KMS-11 (cell line): ENCODE measurements at regions not wholly inside any gene's neighbourhood (a gene's known extent, or its start where the extent isn't known, plus 50 kb on each side); places are given as distances from the start of the nearest gene placed in this dataset.
"Not testable (repeated sequence)": the region's sequence is repeated elsewhere in the genome, so short reads cannot be mapped to it uniquely, and the experiment has no call there.

Experiments
- H2AFZ ChIP-seq: fragments of 200-600 bp; sonication (generic); 2 replicates; pipeline ENCODE4 v1.6.1; 2016; ENCODE audit warnings: antibody characterized with exemption, mixed run types, low read depth
- H3K27ac ChIP-seq: fragments of 200-600 bp; sonication (generic); 2 replicates; pipeline ENCODE4 v1.6.1; 2016; ENCODE audit warnings: mild to moderate bottlenecking, mixed run types
- H3K27me3 ChIP-seq: fragments of 200-600 bp; sonication (generic); 2 replicates; pipeline ENCODE4 v1.6.1; 2017; ENCODE audit warnings: mild to moderate bottlenecking, low read depth, mixed run types, moderate library complexity; ENCODE audit not compliant: insufficient read depth
- H3K36me3 ChIP-seq: fragments of 200-600 bp; sonication (generic); 2 replicates; pipeline ENCODE4 v1.6.1; 2017; ENCODE audit warnings: mild to moderate bottlenecking, mixed run types; ENCODE audit not compliant: insufficient read depth
- H3K4me1 ChIP-seq: fragments of 200-600 bp; sonication (generic); 2 replicates; pipeline ENCODE4 v1.6.1; 2016; ENCODE audit warnings: mild to moderate bottlenecking, low read depth, mixed run types; ENCODE audit not compliant: poor library complexity, severe bottlenecking
- H3K4me2 ChIP-seq: fragments of 200-600 bp; sonication (generic); 2 replicates; pipeline ENCODE4 v1.7.0; 2016; ENCODE audit warnings: mild to moderate bottlenecking, mixed run types
- H3K4me3 ChIP-seq: fragments of 200-600 bp; sonication (generic); IDR thresholded peaks from 2 replicates; pipeline ENCODE4 v1.6.1; 2017; ENCODE audit warnings: low read depth, low read length, mixed read lengths; ENCODE audit not compliant: insufficient read depth
- H3K79me2 ChIP-seq: fragments of 200-600 bp; sonication (generic); 2 replicates; pipeline ENCODE4 v1.6.1; 2016; ENCODE audit warnings: low read depth, mixed run types; ENCODE audit not compliant: insufficient read depth
- H3K9ac ChIP-seq: fragments of 200-600 bp; sonication (generic); 2 replicates; pipeline ENCODE4 v1.6.1; 2016; ENCODE audit warnings: mild to moderate bottlenecking, mixed run types
- H4K20me1 ChIP-seq: fragments of 200-600 bp; sonication (generic); 2 replicates; pipeline ENCODE4 v1.6.1; 2016; ENCODE audit warnings: mild to moderate bottlenecking, mixed run types; ENCODE audit not compliant: insufficient read depth
- TF ChIP-seq, protein P1 (sequence below): fragments of 200-600 bp; sonication (generic); conservative IDR thresholded peaks from 2 replicates; pipeline ENCODE4 v1.6.1; 2017; ENCODE audit warnings: low read depth, mild to moderate bottlenecking, antibody characterized with exemption, low read length, moderate library complexity, mixed read lengths

DNA sequence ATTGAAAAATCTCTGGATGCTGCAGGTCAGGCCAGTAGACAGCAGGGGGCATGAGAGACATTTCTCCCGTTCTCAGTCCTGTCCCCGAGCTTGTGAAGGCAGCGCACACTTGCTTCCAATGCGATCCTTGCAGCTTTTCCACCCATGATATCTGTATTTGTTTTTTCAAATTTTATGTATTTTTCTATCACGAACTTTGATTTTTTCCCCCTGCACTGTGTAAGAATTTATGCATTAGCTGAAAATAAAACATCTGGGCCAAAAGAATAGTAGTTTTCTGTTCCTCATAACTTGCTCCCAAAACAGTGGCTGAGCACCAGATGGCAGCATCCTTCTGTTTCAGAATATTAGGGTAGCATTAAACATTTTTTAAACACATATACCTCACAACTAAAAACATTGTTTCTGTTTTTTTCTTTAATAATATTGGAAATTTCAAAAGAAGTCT lies 90.9 kb upstream of the PABPC3 start:
- not testable (repeated sequence) for H3K9ac ChIP-seq, H3K4me3 ChIP-seq, H3K36me3 ChIP-seq, H3K27me3 ChIP-seq, H2AFZ ChIP-seq, H3K4me2 ChIP-seq, H3K27ac ChIP-seq, H3K4me1 ChIP-seq, H4K20me1 ChIP-seq, H3K79me2 ChIP-seq
- TF ChIP-seq, protein P1, sequence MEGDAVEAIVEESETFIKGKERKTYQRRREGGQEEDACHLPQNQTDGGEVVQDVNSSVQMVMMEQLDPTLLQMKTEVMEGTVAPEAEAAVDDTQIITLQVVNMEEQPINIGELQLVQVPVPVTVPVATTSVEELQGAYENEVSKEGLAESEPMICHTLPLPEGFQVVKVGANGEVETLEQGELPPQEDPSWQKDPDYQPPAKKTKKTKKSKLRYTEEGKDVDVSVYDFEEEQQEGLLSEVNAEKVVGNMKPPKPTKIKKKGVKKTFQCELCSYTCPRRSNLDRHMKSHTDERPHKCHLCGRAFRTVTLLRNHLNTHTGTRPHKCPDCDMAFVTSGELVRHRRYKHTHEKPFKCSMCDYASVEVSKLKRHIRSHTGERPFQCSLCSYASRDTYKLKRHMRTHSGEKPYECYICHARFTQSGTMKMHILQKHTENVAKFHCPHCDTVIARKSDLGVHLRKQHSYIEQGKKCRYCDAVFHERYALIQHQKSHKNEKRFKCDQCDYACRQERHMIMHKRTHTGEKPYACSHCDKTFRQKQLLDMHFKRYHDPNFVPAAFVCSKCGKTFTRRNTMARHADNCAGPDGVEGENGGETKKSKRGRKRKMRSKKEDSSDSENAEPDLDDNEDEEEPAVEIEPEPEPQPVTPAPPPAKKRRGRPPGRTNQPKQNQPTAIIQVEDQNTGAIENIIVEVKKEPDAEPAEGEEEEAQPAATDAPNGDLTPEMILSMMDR: peak; percentile 50

DNA sequence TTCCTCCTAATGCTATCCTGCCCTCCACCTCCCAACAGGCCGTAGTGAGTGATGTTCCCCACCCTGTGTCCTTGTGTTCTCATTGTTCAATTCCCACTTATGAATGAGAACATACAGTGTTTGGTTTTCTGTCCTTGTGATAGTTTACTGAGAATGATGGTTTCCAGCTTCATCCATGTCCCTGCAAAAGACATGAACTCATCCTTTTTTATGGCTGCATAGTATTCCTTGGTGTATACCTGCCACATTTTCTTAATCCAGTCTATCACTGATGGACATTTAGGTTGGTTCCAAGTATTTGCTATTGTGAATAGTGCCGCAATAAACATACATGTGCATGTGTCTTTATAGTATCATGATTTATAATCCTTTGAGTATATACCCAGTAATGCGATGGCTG lies 88.5 kb upstream of the PABPC3 start:
- H3K36me3 ChIP-seq, H3K27me3 ChIP-seq, H3K4me2 ChIP-seq, H3K9ac ChIP-seq, H3K4me3 ChIP-seq, H3K4me1 ChIP-seq, H4K20me1 ChIP-seq, H2AFZ ChIP-seq, H3K79me2 ChIP-seq, H3K27ac ChIP-seq: not testable (repeated sequence)

DNA sequence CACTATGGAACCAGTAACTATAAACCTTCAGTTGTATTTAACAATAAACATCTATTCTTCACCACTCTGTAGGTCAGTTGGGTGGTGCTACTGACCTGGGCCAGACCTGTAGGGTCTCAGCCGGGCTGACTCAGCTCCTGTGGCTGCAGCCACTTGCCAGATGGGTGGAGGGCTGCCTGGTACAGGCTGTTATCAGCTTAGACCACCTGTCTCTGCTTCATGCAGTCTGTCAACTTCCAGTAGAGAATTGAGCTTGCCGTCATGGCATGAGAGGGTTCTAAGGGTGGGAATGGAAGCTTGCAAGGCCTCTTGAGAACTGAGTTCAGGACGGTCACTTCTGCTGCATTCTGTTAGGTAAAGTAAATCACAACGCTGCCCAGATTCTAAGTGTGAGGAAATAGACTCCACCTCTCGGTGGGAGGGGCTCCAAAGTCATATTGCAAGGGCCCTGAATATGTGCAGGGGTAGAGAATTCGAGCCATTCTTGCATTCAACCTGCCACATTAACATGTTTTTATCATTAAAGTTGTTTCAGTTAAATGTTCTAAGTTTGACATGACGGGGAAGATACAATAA lies 81.5 kb upstream of the PABPC3 start:
- H2AFZ ChIP-seq, H3K4me3 ChIP-seq, H3K4me1 ChIP-seq: not testable (repeated sequence)

DNA sequence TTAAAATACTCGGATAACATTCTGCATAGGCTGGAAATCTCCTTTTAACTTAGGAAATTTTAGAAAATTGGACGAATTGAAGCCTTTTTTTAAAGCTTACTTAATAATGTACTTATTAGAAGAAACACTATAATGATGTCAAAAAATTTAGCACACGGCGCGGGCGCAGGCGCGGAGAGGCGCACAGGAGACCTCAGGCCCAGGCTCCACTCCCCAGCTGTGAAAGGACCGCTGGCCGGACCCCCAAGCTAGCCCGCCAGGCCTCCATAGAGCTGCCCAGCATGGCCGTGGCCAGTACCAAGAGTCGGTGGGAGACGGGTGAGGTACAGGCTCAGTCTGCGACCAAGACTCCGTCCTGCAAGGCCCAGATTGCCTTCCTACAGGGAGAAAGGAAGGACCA lies 78.8 kb upstream of the PABPC3 start:
- H3K79me2 ChIP-seq: not testable (repeated sequence)

More for the DNA sequence above, 81.5 kb upstream of the PABPC3 start:
- H3K4me2 ChIP-seq, H3K9ac ChIP-seq, H3K36me3 ChIP-seq, H4K20me1 ChIP-seq, H3K79me2 ChIP-seq, H3K27me3 ChIP-seq, H3K27ac ChIP-seq: not testable (repeated sequence)

DNA sequence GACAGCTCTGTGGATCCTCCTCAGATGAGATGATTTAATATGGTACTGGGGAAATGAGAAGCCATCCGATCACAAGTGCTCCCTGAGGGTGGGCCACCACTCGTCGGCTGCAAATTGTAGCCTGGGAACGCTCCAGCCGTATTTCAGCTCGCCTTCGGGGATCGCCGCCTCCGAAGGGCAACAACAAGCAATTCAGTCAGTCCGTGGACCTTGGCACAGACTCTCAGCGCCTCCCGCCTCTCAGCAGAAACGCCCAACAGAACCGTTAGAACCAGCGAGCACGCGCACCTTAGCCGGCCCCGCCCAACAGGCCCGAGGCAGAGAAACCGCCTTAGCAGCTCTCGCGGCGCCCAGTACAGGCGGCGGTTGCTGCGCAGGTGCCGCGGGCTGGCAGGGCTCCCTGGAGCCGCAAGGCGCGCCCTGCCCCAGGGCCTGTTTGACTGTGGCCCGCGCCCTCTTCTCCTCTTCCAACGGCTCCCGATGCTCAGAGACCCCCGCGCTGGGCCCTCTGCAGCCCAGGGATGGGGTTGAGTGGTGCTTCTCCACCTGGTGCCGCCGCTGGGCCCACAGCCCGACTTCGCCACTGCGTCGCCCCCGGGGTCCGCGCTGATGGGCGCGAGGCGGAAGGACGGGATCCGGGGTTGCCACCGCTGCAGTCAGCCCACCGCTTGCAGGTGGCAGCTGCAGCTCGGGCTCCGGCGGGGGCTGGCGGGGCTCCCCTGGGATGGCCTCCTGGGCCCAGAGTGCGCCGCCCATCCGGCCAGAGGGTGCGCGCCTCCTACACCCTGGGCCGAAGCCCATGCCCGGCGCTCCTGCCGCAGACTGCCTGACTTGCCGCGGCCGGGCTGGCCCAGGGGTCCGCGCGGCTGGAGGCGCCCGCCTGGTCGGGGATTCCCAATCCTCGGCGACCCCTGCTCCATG lies 77.9 kb upstream of the PABPC3 start:
- H3K4me3 ChIP-seq, H3K4me1 ChIP-seq, H4K20me1 ChIP-seq, H3K79me2 ChIP-seq, H3K27me3 ChIP-seq, H3K36me3 ChIP-seq: not testable (repeated sequence)
- H3K4me2 ChIP-seq: peak overlapping the region; percentile 47; the same call in 1 of the 2 replicates
- peak overlapping the region; percentile 90 for H3K9ac ChIP-seq
- H3K27ac ChIP-seq: peak overlapping the region; percentile 86
- H2AFZ ChIP-seq: peak overlapping the region; percentile 57

More for the DNA sequence above, 78.8 kb upstream of the PABPC3 start:
- peak overlapping the region; percentile 57 for H2AFZ ChIP-seq
- H3K36me3 ChIP-seq, H3K4me3 ChIP-seq, H3K4me1 ChIP-seq, H3K27me3 ChIP-seq, H4K20me1 ChIP-seq: not testable (repeated sequence)
- peak overlapping the region; percentile 47; the same call in 1 of the 2 replicates for H3K4me2 ChIP-seq
- peak overlapping the region; percentile 86; the same call in 1 of the 2 replicates for H3K27ac ChIP-seq
- peak overlapping the region; percentile 90; the same call in 1 of the 2 replicates for H3K9ac ChIP-seq

DNA sequence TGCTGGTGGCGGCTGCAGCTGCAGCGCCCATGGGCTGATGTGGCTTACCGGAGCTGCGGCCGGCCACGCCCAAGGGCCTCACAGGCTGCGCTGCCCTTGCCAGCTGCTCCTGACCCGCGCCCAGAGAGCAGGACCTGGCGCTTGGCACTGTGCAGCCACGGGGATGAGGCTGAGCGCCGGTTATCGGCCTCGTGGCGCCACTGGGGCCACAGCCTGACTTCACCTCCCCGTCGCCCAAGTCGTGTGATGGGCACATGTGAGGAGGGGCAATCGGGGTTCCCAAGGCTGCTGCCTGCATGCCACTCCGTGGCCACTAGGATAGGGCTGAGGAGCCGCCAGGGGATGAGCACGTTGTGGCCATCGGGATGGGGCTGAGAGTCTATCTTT lies 77.2 kb upstream of the PABPC3 start:
- Histone ChIP-seq H3K27ac (peak overlapping the region; percentile 86), H2AFZ (peak overlapping the region; percentile 57), H3K27me3 (no peaks in the 10 kb centered on the region), H3K4me1 (no peaks in the 10 kb centered on the region), H3K36me3 (no peaks in the 10 kb centered on the region), H3K79me2 (no peaks in the 10 kb centered on the region), H4K20me1 (no peaks in the 10 kb centered on the region), H3K9ac (peak overlapping the region; percentile 90), H3K4me2 (peak overlapping the region; percentile 50; the same call in 1 of the 2 replicates), H3K4me3 (no peak overlapping the region)
- TF ChIP-seq, protein P1: peak; percentile 13; the same call in 1 of the 2 replicates

DNA sequence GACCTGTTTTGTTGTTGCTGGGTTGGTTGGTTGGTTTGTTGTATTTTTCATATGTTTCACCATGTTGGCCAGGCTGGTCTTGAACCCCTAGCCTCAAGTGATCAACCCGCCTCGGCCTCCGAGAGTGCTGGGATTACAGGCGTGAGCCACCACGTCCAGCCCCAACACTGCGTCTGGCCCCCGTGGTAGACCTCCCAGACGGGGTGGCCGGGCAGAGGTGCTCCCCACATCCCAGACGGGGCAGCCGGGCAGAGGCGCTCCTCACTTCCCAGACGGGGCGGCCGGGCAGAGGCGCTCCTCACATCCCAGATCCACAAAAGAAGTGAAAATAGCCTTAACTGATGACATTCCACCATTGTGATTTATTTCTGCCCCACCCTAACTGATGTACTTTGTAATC lies 76.2 kb upstream of the PABPC3 start:
- H3K36me3 ChIP-seq, H3K27me3 ChIP-seq, H3K4me1 ChIP-seq, H3K4me2 ChIP-seq, H3K79me2 ChIP-seq, H3K9ac ChIP-seq, H2AFZ ChIP-seq, H3K4me3 ChIP-seq, H3K27ac ChIP-seq, H4K20me1 ChIP-seq: not testable (repeated sequence)
